Fibroblast of villous mesenchyme (primary cell): ENCODE measurements at regions not wholly inside any gene's neighbourhood (a gene's known extent, or its start where the extent isn't known, plus 50 kb on each side); places are given as distances from the start of the nearest gene placed in this dataset.

ENCODE experiments used
- DNase-seq: peaks from one replicate; pipeline ENCODE4 v3.0.0-alpha.2; 2010; ENCODE audit warnings: low read depth
- H3K4me3 ChIP-seq: 2 replicates; pipeline ENCODE4 v1.5.1; 2011; ENCODE audit warnings: low read depth, mild to moderate bottlenecking, low read length
- CTCF ChIP-seq: IDR thresholded peaks from 2 replicates; pipeline ENCODE4 v1.5.1; 2012; ENCODE audit warnings: low read depth, mild to moderate bottlenecking, low read length; ENCODE audit not compliant: insufficient read depth

GRCh38 chr16:85216522-85217375, 104.5 kb upstream of the CIBAR2 start:
- TF ChIP-seq CTCF: no peak
- H3K4me3 ChIP-seq: no peak overlapping the region
- no peak for DNase-seq

- DNase-seq: peak; percentile 93
- peak overlapping the region; percentile 34 for H3K4me3 ChIP-seq
- TF ChIP-seq CTCF: no peak
These were observed 108.0 kb upstream of the CIBAR2 start for GRCh38 chr16:85220125-85220839.

GRCh38 chr16:85220964-85221731, 108.9 kb upstream of the CIBAR2 start:
- no peak overlapping the region for H3K4me3 ChIP-seq
- no peak for TF ChIP-seq CTCF
- no peak for DNase-seq

- no peak for DNase-seq
- TF ChIP-seq CTCF: no peak
- H3K4me3 ChIP-seq: no peak overlapping the region
These were observed 109.5 kb upstream of the CIBAR2 start for GRCh38 chr16:85221771-85222154.

- TF ChIP-seq CTCF: no peak
- no peak overlapping the region for H3K4me3 ChIP-seq
- DNase-seq: peak; percentile 43
These were observed 110.0 kb upstream of the CIBAR2 start for GRCh38 chr16:85222155-85222863.

GRCh38 chr16:85225257-85225656, 113.0 kb upstream of the CIBAR2 start:
- no peak overlapping the region for H3K4me3 ChIP-seq
- no peak for DNase-seq
- no peak for TF ChIP-seq CTCF
